HepG2 (cell line): ENCODE measurements at regions not wholly inside any gene's neighbourhood (a gene's known extent, or its start where the extent isn't known, plus 50 kb on each side); places are given as distances from the start of the nearest gene placed in this dataset.

Source experiments
- ARNTL ChIP-seq: sonication (generic); formaldehyde crosslinking; IDR thresholded peaks from 2 replicates; pipeline ENCODE4 v1.4.0; 2020; ENCODE audit warnings: mild to moderate bottlenecking, missing genetic modification reagents
- ATF7-NPFF ChIP-seq: sonication (generic); formaldehyde crosslinking; IDR thresholded peaks from 2 replicates; pipeline ENCODE4 v1.8.1; 2023; ENCODE audit warnings: mild to moderate bottlenecking, low read depth, missing genetic modification reagents, moderate library complexity
- BORCS8-MEF2B ChIP-seq: sonication (generic); formaldehyde crosslinking; IDR thresholded peaks from 2 replicates; pipeline ENCODE4 v1.8.0; 2022; ENCODE audit warnings: mild to moderate bottlenecking, missing genetic modification reagents
- ELF1 ChIP-seq: sonication (generic); formaldehyde crosslinking; IDR thresholded peaks from 2 replicates; pipeline ENCODE4 v1.4.0; 2020; ENCODE audit warnings: missing genetic modification reagents
- FIP1L1 ChIP-seq: fragments of 200-400 bp; formaldehyde crosslinking; IDR thresholded peaks from 2 replicates; pipeline ENCODE4 v1.6.1; 2018; ENCODE audit warnings: low read depth, mild to moderate bottlenecking, low read length, moderate library complexity, borderline replicate concordance; ENCODE audit not compliant: insufficient read depth
- FOSL2 ChIP-seq: sonication (generic); formaldehyde crosslinking; IDR thresholded peaks from 2 replicates; pipeline ENCODE4 v1.4.0; 2020; ENCODE audit warnings: missing genetic modification reagents
- FOXC1 ChIP-seq: sonication (generic); formaldehyde crosslinking; IDR thresholded peaks from 2 replicates; pipeline ENCODE4 v1.8.0; 2022; ENCODE audit warnings: mild to moderate bottlenecking, missing genetic modification reagents, borderline replicate concordance
- FOXO1 ChIP-seq: sonication (generic); formaldehyde crosslinking; IDR thresholded peaks from 2 replicates; pipeline ENCODE4 v1.4.0; 2020; ENCODE audit warnings: missing genetic modification reagents
- HNF4A ChIP-seq: sonication (generic); formaldehyde crosslinking; IDR thresholded peaks from 2 replicates; pipeline ENCODE4 v1.4.0; 2020; ENCODE audit warnings: missing genetic modification reagents
- IRF2 ChIP-seq: IDR thresholded peaks from 2 replicates; pipeline ENCODE4 v1.6.1; 2018; ENCODE audit warnings: missing genetic modification reagents, missing compliant biosample characterization
- MEIS1 ChIP-seq: sonication (generic); formaldehyde crosslinking; IDR thresholded peaks from 2 replicates; pipeline ENCODE4 v1.9.0; 2021; ENCODE audit warnings: mild to moderate bottlenecking, missing genetic modification reagents, moderate library complexity, borderline replicate concordance
- MXD4 ChIP-seq: IDR thresholded peaks from 2 replicates; pipeline ENCODE4 v1.6.1; 2016; ENCODE audit warnings: mild to moderate bottlenecking, missing biosample characterization, missing genetic modification reagents
- MXI1 ChIP-seq: IDR thresholded peaks from 3 replicates; pipeline ENCODE4 v1.6.1; 2012; ENCODE audit warnings: low read depth, low read length, inconsistent platforms, borderline replicate concordance
- NFIB ChIP-seq: sonication (generic); formaldehyde crosslinking; IDR thresholded peaks from 2 replicates; pipeline ENCODE4 v1.9.0; 2021; ENCODE audit warnings: missing genetic modification reagents, mild to moderate bottlenecking, borderline replicate concordance
- RBM22 ChIP-seq: fragments of 200-400 bp; formaldehyde crosslinking; optimal IDR thresholded peaks from 2 replicates; pipeline ENCODE3; 2017; ENCODE audit warnings: mild to moderate bottlenecking, low read length, moderate library complexity
- SALL2 ChIP-seq: sonication (generic); formaldehyde crosslinking; IDR thresholded peaks from 2 replicates; pipeline ENCODE4 v1.8.1; 2023; ENCODE audit warnings: mild to moderate bottlenecking, missing genetic modification reagents, inconsistent platforms
- SETDB1 ChIP-seq: sonication (generic); formaldehyde crosslinking; IDR thresholded peaks from 2 replicates; pipeline ENCODE4 v1.5.1; 2020; ENCODE audit warnings: missing genetic modification reagents, mild to moderate bottlenecking, borderline replicate concordance
- XRCC5 ChIP-seq: fragments of 200-400 bp; formaldehyde crosslinking; optimal IDR thresholded peaks from 2 replicates; pipeline ENCODE3; 2017; ENCODE audit warnings: mild to moderate bottlenecking, low read length
- ZBTB37 ChIP-seq: sonication (generic); formaldehyde crosslinking; IDR thresholded peaks from 2 replicates; pipeline ENCODE4 v1.4.0; 2020; ENCODE audit warnings: mild to moderate bottlenecking, missing genetic modification reagents
- ZMAT3 ChIP-seq: sonication (generic); formaldehyde crosslinking; conservative IDR thresholded peaks from 2 replicates; pipeline ENCODE4 v1.7.0; 2021; ENCODE audit warnings: missing genetic modification reagents
- ZNF160 ChIP-seq: sonication (generic); formaldehyde crosslinking; IDR thresholded peaks from 2 replicates; pipeline ENCODE4 v1.8.0; 2022; ENCODE audit warnings: mild to moderate bottlenecking, inconsistent platforms, missing genetic modification reagents
- ZNF18 ChIP-seq: sonication (generic); formaldehyde crosslinking; IDR thresholded peaks from 2 replicates; pipeline ENCODE4 v1.8.0; 2022; ENCODE audit warnings: mild to moderate bottlenecking, missing genetic modification reagents; ENCODE audit not compliant: insufficient replicate concordance
- ZNF207 ChIP-seq: fragments of 450-650 bp; IDR thresholded peaks from 2 replicates; pipeline ENCODE4 v1.6.1; 2016; ENCODE audit warnings: antibody characterized with exemption, borderline replicate concordance
- ZNF225 ChIP-seq: sonication (generic); formaldehyde crosslinking; IDR thresholded peaks from 2 replicates; pipeline ENCODE4 v1.4.0; 2020; ENCODE audit warnings: mild to moderate bottlenecking, missing genetic modification reagents
- ZNF644 ChIP-seq: IDR thresholded peaks from 2 replicates; pipeline ENCODE4 v1.6.1; 2016; ENCODE audit warnings: low read depth
- ZNF749 ChIP-seq: sonication (generic); formaldehyde crosslinking; IDR thresholded peaks from 2 replicates; pipeline ENCODE4 v1.8.0; 2022; ENCODE audit warnings: mild to moderate bottlenecking, missing genetic modification reagents, moderate library complexity, borderline replicate concordance
- ZNF75D ChIP-seq: sonication (generic); formaldehyde crosslinking; IDR thresholded peaks from 2 replicates; pipeline ENCODE4 v1.8.1; 2023; ENCODE audit warnings: missing genetic modification reagents, mild to moderate bottlenecking, borderline replicate concordance

- TF ChIP-seq ELF1 (CRISPR knock-in tag), result peak; percentile 63
- 0 out of 2 replicates have a peak, but pooled peaks have one; percentile 5 for TF ChIP-seq FOSL2 (CRISPR knock-in tag)
- no peak for TF ChIP-seq ZBTB37 (CRISPR knock-in tag)
- no peak for TF ChIP-seq XRCC5
- no peak for TF ChIP-seq FOXC1 (CRISPR knock-in tag)
- TF ChIP-seq ARNTL (CRISPR knock-in tag), result no peak
- TF ChIP-seq NFIB (CRISPR knock-in tag), result no peak
- TF ChIP-seq ZNF644 (CRISPR knock-in tag), result no peak
- no peak for TF ChIP-seq MXD4
- TF ChIP-seq ZNF160 (CRISPR knock-in tag), result no peak
- no peak for TF ChIP-seq ZMAT3 (CRISPR knock-in tag)
- TF ChIP-seq MXI1, result no peak
- TF ChIP-seq ATF7-NPFF (CRISPR knock-in tag), result no peak
- peak; percentile 60 for TF ChIP-seq HNF4A (CRISPR knock-in tag)
- no peak for TF ChIP-seq ZNF18 (CRISPR knock-in tag)
- no peak for TF ChIP-seq IRF2 (CRISPR knock-in tag)
- TF ChIP-seq BORCS8-MEF2B (CRISPR knock-in tag), result no peak
- no peak for TF ChIP-seq MEIS1 (CRISPR knock-in tag)
- no peak for TF ChIP-seq SALL2 (CRISPR knock-in tag)
- TF ChIP-seq ZNF207, result no peak
- no peak for TF ChIP-seq ZNF75D (CRISPR knock-in tag)
- no peak for TF ChIP-seq SETDB1 (CRISPR knock-in tag)
- no peak for TF ChIP-seq ZNF749
- TF ChIP-seq FOXO1 (CRISPR knock-in tag), result no peak
- TF ChIP-seq ZNF225 (CRISPR knock-in tag), result no peak
- TF ChIP-seq FIP1L1, result no peak
- TF ChIP-seq RBM22, result no peak
Observed at GRCh38 chr13:21837841-21838551, 167.1 kb downstream of the FGF9 start (continued).
